ENCODE measurements at regions not wholly inside any gene's neighbourhood (a gene's known extent, or its start where the extent isn't known, plus 50 kb on each side); places are given as distances from the start of the nearest gene placed in this dataset.

- no peak overlapping the region for H3K4me3 ChIP-seq (ENCODE audit: low read depth in 1 of 2, low read length in 2 of 2)
- no peaks in the 10 kb centered on the region for H3K36me3 ChIP-seq (ENCODE audit: control insufficient read depth in 1 of 2, insufficient read depth in 2 of 2, low read length in 2 of 2)
- no peaks in the 10 kb centered on the region for H3K4me1 ChIP-seq (ENCODE audit: control insufficient read depth in 1 of 2, insufficient read depth in 2 of 2, low read length in 2 of 2)
- no peaks in the 10 kb centered on the region for H3K9me3 ChIP-seq (ENCODE audit: control insufficient read depth in 1 of 2, low read length in 2 of 2)
- H3K27ac ChIP-seq (ENCODE audit: low read length) = no peak overlapping the region
- H3K27me3 ChIP-seq (ENCODE audit: low read depth, low read length) = peaks cover 7% of the 10 kb centered on the region
These were observed 121.4 kb upstream of the RUNX3 start for GRCh38 chr1:25051504-25051903.

DNA sequence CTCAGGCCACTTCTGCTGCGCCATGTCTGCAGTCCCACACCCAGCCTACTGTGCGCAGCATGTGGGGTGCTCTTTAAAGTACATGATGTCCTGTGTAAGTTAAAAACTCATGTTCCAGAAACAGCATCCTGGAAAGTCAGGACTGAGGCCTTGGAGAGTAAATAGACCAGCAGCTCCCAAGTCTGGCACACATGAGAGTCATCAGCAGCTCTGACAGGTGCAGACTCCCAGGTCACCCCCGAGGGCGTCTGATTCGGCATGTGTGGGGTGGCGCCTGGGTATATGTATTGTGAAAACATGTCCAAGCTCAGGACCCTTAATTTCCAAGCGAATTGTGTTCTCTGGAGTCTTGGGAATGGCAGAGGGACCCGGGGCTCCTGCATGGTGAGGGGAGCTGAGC is 120.1 kb upstream of the RUNX3 start:
- Histone ChIP-seq H3K9me3 (ENCODE audit: control insufficient read depth in 1 of 2, low read length in 2 of 2) (no peaks in the 10 kb centered on the region), H3K27ac (ENCODE audit: low read length) (no peak overlapping the region), H3K4me1 (ENCODE audit: control insufficient read depth in 1 of 2, insufficient read depth in 2 of 2, low read length in 2 of 2) (no peaks in the 10 kb centered on the region), H3K36me3 (ENCODE audit: control insufficient read depth in 1 of 2, insufficient read depth in 2 of 2, low read length in 2 of 2) (no peaks in the 10 kb centered on the region), H3K4me3 (ENCODE audit: low read depth in 1 of 2, low read length in 2 of 2) (no peak overlapping the region), H3K27me3 (ENCODE audit: low read depth, low read length) (peaks cover 7% of the 10 kb centered on the region)

GRCh38 chr1:25049190-25049589 is 119.1 kb upstream of the RUNX3 start:
- Histone ChIP-seq H3K4me1 (ENCODE audit: control insufficient read depth in 1 of 2, insufficient read depth in 2 of 2, low read length in 2 of 2) (no peaks in the 10 kb centered on the region), H3K4me3 (ENCODE audit: low read depth in 1 of 2, low read length in 2 of 2) (no peak overlapping the region), H3K27ac (ENCODE audit: low read length) (no peak overlapping the region)

GRCh38 chr1:25048728-25049127 is 118.7 kb upstream of the RUNX3 start:
- Histone ChIP-seq H3K27ac (ENCODE audit: low read length) (no peak overlapping the region), H3K36me3 (ENCODE audit: control insufficient read depth in 1 of 2, insufficient read depth in 2 of 2, low read length in 2 of 2) (no peaks in the 10 kb centered on the region), H3K27me3 (ENCODE audit: low read depth, low read length) (peaks cover 5% of the 10 kb centered on the region), H3K4me3 (ENCODE audit: low read depth in 1 of 2, low read length in 2 of 2) (no peak overlapping the region), H3K9me3 (ENCODE audit: control insufficient read depth in 1 of 2, low read length in 2 of 2) (no peaks in the 10 kb centered on the region), H3K4me1 (ENCODE audit: control insufficient read depth in 1 of 2, insufficient read depth in 2 of 2, low read length in 2 of 2) (no peaks in the 10 kb centered on the region)

More at GRCh38 chr1:25049190-25049589, 119.1 kb upstream of the RUNX3 start:
- H3K27me3 ChIP-seq (ENCODE audit: low read depth, low read length) = peaks cover 7% of the 10 kb centered on the region
- H3K9me3 ChIP-seq (ENCODE audit: control insufficient read depth in 1 of 2, low read length in 2 of 2) = no peaks in the 10 kb centered on the region
- no peaks in the 10 kb centered on the region for H3K36me3 ChIP-seq (ENCODE audit: control insufficient read depth in 1 of 2, insufficient read depth in 2 of 2, low read length in 2 of 2)

DNA sequence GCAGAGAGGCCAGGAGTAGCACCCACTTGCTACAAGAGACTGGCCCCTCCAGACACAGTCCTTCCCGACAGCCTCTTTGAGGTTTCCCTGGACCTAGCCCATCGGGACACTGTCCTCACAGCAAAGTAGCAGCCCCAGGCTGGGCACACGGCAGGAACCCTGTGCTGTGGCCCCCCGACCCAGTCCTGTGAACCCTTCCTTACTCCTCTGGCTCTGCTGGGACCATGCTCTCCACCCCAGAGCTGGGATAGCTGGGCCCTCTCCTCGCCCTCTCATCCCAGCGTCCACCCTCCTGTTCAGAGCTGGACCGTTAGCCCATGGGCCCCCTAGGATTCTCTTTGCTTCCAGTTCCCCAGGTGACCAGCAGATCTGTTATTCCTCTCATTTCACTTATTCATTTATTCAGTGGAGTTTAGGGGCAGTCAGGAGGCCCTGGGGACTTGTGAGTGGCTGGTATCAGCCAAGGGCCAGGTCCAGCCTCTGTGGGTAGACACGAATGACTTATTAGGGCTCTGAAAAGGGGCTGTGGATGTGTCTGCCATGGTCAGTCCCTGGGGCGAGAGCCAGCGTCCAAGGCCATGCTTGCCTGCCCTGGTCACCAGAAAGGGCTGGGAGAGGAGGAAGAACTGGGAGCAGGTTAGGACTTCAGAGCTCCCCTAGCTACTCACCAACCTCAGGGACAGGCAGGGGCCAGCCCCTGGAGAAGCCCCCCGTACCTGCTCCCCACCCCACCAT is 117.6 kb upstream of the RUNX3 start:
- H3K36me3 ChIP-seq (ENCODE audit: control insufficient read depth in 1 of 2, insufficient read depth in 2 of 2, low read length in 2 of 2) = no peaks in the 10 kb centered on the region
- no peaks in the 10 kb centered on the region for H3K4me1 ChIP-seq (ENCODE audit: control insufficient read depth in 1 of 2, insufficient read depth in 2 of 2, low read length in 2 of 2)
- no peak overlapping the region for H3K4me3 ChIP-seq (ENCODE audit: low read depth in 1 of 2, low read length in 2 of 2)
- peaks cover 0 to 5% of the 10 kb centered on the region in 2 donors for H3K9me3 ChIP-seq (ENCODE audit: control insufficient read depth in 1 of 2, low read length in 2 of 2)
- H3K27ac ChIP-seq (ENCODE audit: low read length) = no peak overlapping the region
- no peaks in the 10 kb centered on the region for H3K27me3 ChIP-seq (ENCODE audit: low read depth, low read length)

DNA sequence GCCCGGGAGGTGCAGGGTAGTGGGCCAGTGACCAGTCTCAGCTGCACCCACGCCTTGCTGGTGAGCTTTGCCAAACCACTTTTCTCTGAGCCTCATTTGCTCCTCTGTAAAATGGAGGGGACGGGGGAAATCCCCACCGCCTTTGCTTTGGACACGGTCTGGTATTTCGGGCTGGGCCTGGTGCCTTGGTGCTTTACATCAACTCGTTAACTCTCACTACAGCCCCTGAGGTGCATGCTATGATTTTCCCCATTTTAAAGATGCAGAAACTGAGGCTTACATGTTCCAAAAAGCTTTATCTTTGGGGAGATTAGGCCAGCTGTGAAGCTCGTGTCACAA is 116.1 kb upstream of the RUNX3 start:
- no peaks in the 10 kb centered on the region for H3K36me3 ChIP-seq (ENCODE audit: control insufficient read depth in 1 of 2, insufficient read depth in 2 of 2, low read length in 2 of 2)
- peaks cover 4% of the 10 kb centered on the region for H3K27me3 ChIP-seq (ENCODE audit: low read depth, low read length)
- H3K9me3 ChIP-seq (ENCODE audit: control insufficient read depth in 1 of 2, low read length in 2 of 2) = peaks cover 0 to 5% of the 10 kb centered on the region in 2 donors
- no peak overlapping the region for H3K27ac ChIP-seq (ENCODE audit: low read length)
- no peak overlapping the region for H3K4me3 ChIP-seq (ENCODE audit: low read depth in 1 of 2, low read length in 2 of 2)
- no peaks in the 10 kb centered on the region for H3K4me1 ChIP-seq (ENCODE audit: control insufficient read depth in 1 of 2, insufficient read depth in 2 of 2, low read length in 2 of 2)

- no peak overlapping the region for H3K4me3 ChIP-seq (ENCODE audit: low read depth in 1 of 2, low read length in 2 of 2)
- peaks cover 0 to 5% of the 10 kb centered on the region in 2 donors for H3K9me3 ChIP-seq (ENCODE audit: control insufficient read depth in 1 of 2, low read length in 2 of 2)
These were observed 115.6 kb upstream of the RUNX3 start for GRCh38 chr1:25045480-25046193.

GRCh38 chr1:25043228-25043580 is 113.1 kb upstream of the RUNX3 start:
- no peak overlapping the region for H3K4me3 ChIP-seq (ENCODE audit: low read depth in 1 of 2, low read length in 2 of 2)
- peaks cover 4% of the 10 kb centered on the region for H3K27me3 ChIP-seq (ENCODE audit: low read depth, low read length)
- H3K36me3 ChIP-seq (ENCODE audit: control insufficient read depth in 1 of 2, insufficient read depth in 2 of 2, low read length in 2 of 2) = no peaks in the 10 kb centered on the region
- H3K9me3 ChIP-seq (ENCODE audit: control insufficient read depth in 1 of 2, low read length in 2 of 2) = peaks cover 0 to 5% of the 10 kb centered on the region in 2 donors
- no peaks in the 10 kb centered on the region for H3K4me1 ChIP-seq (ENCODE audit: control insufficient read depth in 1 of 2, insufficient read depth in 2 of 2, low read length in 2 of 2)
- H3K27ac ChIP-seq (ENCODE audit: low read length) = no peak overlapping the region

More at GRCh38 chr1:25045480-25046193, 115.6 kb upstream of the RUNX3 start:
- H3K27ac ChIP-seq (ENCODE audit: low read length) = no peak overlapping the region
- no peaks in the 10 kb centered on the region for H3K4me1 ChIP-seq (ENCODE audit: control insufficient read depth in 1 of 2, insufficient read depth in 2 of 2, low read length in 2 of 2)
- H3K36me3 ChIP-seq (ENCODE audit: control insufficient read depth in 1 of 2, insufficient read depth in 2 of 2, low read length in 2 of 2) = no peaks in the 10 kb centered on the region
- peaks cover 4% of the 10 kb centered on the region for H3K27me3 ChIP-seq (ENCODE audit: low read depth, low read length)

GRCh38 chr1:25042331-25043227 is 112.5 kb upstream of the RUNX3 start:
- no peaks in the 10 kb centered on the region for H3K4me1 ChIP-seq (ENCODE audit: control insufficient read depth in 1 of 2, insufficient read depth in 2 of 2, low read length in 2 of 2)
- H3K9me3 ChIP-seq (ENCODE audit: control insufficient read depth in 1 of 2, low read length in 2 of 2) = peaks cover 0 to 5% of the 10 kb centered on the region in 2 donors
- H3K4me3 ChIP-seq (ENCODE audit: low read depth in 1 of 2, low read length in 2 of 2) = no peak overlapping the region
- H3K27ac ChIP-seq (ENCODE audit: low read length) = no peak overlapping the region
- H3K27me3 ChIP-seq (ENCODE audit: low read depth, low read length) = peaks cover 4% of the 10 kb centered on the region
- H3K36me3 ChIP-seq (ENCODE audit: control insufficient read depth in 1 of 2, insufficient read depth in 2 of 2, low read length in 2 of 2) = no peaks in the 10 kb centered on the region

GRCh38 chr1:25041916-25042315 is 111.8 kb upstream of the RUNX3 start:
- no peak overlapping the region for H3K27ac ChIP-seq (ENCODE audit: low read length)
- no peaks in the 10 kb centered on the region for H3K36me3 ChIP-seq (ENCODE audit: control insufficient read depth in 1 of 2, insufficient read depth in 2 of 2, low read length in 2 of 2)
- H3K9me3 ChIP-seq (ENCODE audit: control insufficient read depth in 1 of 2, low read length in 2 of 2) = peaks cover 0 to 5% of the 10 kb centered on the region in 2 donors
- H3K4me1 ChIP-seq (ENCODE audit: control insufficient read depth in 1 of 2, insufficient read depth in 2 of 2, low read length in 2 of 2) = no peaks in the 10 kb centered on the region
- H3K27me3 ChIP-seq (ENCODE audit: low read depth, low read length) = peaks cover 4% of the 10 kb centered on the region
- H3K4me3 ChIP-seq (ENCODE audit: low read depth in 1 of 2, low read length in 2 of 2) = no peak overlapping the region

GRCh38 chr1:25040122-25040685 is 110.1 kb upstream of the RUNX3 start:
- H3K4me1 ChIP-seq (ENCODE audit: control insufficient read depth in 1 of 2, insufficient read depth in 2 of 2, low read length in 2 of 2) = no peaks in the 10 kb centered on the region
- peaks cover 0 to 5% of the 10 kb centered on the region in 2 donors for H3K9me3 ChIP-seq (ENCODE audit: control insufficient read depth in 1 of 2, low read length in 2 of 2)
- H3K27ac ChIP-seq (ENCODE audit: low read length) = no peak overlapping the region
- H3K27me3 ChIP-seq (ENCODE audit: low read depth, low read length) = peaks cover 4% of the 10 kb centered on the region
- H3K4me3 ChIP-seq (ENCODE audit: low read depth in 1 of 2, low read length in 2 of 2) = no peak overlapping the region
- no peaks in the 10 kb centered on the region for H3K36me3 ChIP-seq (ENCODE audit: control insufficient read depth in 1 of 2, insufficient read depth in 2 of 2, low read length in 2 of 2)

Data from muscle layer of duodenum (tissue), 2 donors.